Testis (tissue), 2 donors: ENCODE measurements at regions not wholly inside any gene's neighbourhood (a gene's known extent, or its start where the extent isn't known, plus 50 kb on each side); places are given as distances from the start of the nearest gene placed in this dataset.

Source experiments
- POLR2A ChIP-seq: fragments of 450-650 bp; IDR thresholded peaks from one replicate; pipeline ENCODE4 v1.6.1; 2017; ENCODE audit warnings: antibody characterized with exemption, mild to moderate bottlenecking, moderate library complexity
- TF ChIP-seq, protein P1 (sequence below), 3 experiments: fragments of 450-650 bp in 2 of 3; fragments of 200-600 bp in 1 of 3; sonication (generic) in 1 of 3; IDR thresholded peaks; one replicate each; pipeline ENCODE4 v1.5.1; 2016 to 2019; ENCODE audit warnings: antibody characterized with exemption in 3 of 3, mild to moderate bottlenecking in 2 of 3, moderate library complexity in 1 of 3

DNA sequence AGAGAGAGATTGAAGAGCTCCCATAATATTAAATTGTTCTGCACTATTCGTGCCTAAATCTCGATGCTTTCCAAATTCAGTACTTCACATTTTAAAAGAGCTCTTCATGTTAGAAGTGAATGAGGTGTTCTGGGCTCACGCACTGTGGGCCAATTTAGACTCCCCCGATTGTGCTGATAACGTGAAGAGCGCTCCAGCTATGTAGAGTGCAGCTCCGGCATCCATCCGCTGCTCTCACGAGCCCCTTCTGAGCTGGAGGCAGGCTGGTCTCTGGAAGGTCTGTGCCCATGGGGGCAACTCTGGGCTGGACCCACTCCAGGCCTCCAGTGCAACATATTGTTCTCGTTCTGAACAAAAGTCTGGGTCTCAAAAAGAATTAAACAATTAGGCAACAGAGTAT lies 692.6 kb downstream of the VRK1 start:
- TF ChIP-seq, protein P1, sequence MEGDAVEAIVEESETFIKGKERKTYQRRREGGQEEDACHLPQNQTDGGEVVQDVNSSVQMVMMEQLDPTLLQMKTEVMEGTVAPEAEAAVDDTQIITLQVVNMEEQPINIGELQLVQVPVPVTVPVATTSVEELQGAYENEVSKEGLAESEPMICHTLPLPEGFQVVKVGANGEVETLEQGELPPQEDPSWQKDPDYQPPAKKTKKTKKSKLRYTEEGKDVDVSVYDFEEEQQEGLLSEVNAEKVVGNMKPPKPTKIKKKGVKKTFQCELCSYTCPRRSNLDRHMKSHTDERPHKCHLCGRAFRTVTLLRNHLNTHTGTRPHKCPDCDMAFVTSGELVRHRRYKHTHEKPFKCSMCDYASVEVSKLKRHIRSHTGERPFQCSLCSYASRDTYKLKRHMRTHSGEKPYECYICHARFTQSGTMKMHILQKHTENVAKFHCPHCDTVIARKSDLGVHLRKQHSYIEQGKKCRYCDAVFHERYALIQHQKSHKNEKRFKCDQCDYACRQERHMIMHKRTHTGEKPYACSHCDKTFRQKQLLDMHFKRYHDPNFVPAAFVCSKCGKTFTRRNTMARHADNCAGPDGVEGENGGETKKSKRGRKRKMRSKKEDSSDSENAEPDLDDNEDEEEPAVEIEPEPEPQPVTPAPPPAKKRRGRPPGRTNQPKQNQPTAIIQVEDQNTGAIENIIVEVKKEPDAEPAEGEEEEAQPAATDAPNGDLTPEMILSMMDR (IDR thresholded peaks at IDR 0.05): no peak
- no peak for TF ChIP-seq POLR2A
